SK-N-SH (cell line): ENCODE measurements at regions not wholly inside any gene's neighbourhood (a gene's known extent, or its start where the extent isn't known, plus 50 kb on each side); places are given as distances from the start of the nearest gene placed in this dataset.

Source experiments
- CTCF ChIA-PET: fragments of 300-600, 350-600 bp; formaldehyde crosslinking; extraction: SDS; loops from one replicate; lab custom pipeline; 2021; lab: Yijun Ruan, JAX
- POLR2A ChIA-PET: fragments of 350-600 bp; sonication (Branson Sonifier 250); formaldehyde crosslinking; extraction: SDS; loops from one replicate; lab custom pipeline; 2020; ENCODE audit warnings: antibody characterized with exemption, inconsistent platforms; lab: Yijun Ruan, JAX
- DNase-seq: peaks from one replicate; pipeline ENCODE4 v3.0.0; 2012
- H2AFZ ChIP-seq: fragments of 200-600 bp; sonication (generic); 2 replicates; pipeline ENCODE4 v1.8.1; 2016; ENCODE audit warnings: antibody characterized with exemption, mild to moderate bottlenecking, low read depth
- H3F3A ChIP-seq: fragments of 200-600 bp; sonication (generic); replicated peaks from 2 replicates; pipeline ENCODE3; 2016; ENCODE audit warnings: antibody characterized with exemption, mild to moderate bottlenecking; ENCODE audit not compliant: insufficient read depth
- H3K27ac ChIP-seq, 2 experiments: fragments of 200-500 bp in 1 of 2; fragments of 200-600 bp in 1 of 2; sonication (Bioruptor generic) in 1 of 2; sonication (generic), shearing (Covaris generic) in 1 of 2; 2 replicates each; pipeline versions ENCODE4 v1.5.1 to v1.6.1; 2014 to 2016; ENCODE audit warnings: low read depth in 2 of 2, inconsistent platforms in 1 of 2, low read length in 1 of 2, mild to moderate bottlenecking in 1 of 2, mixed read lengths in 1 of 2
- H3K27me3 ChIP-seq: fragments of 200-600 bp; sonication (generic), shearing (Covaris generic); 2 replicates; pipeline ENCODE4 v1.6.1; 2016; ENCODE audit warnings: mixed run types; ENCODE audit not compliant: insufficient read depth
- H3K36me3 ChIP-seq, 2 experiments: fragments of 200-500 bp in 1 of 2; fragments of 200-600 bp in 1 of 2; sonication (Bioruptor generic) in 1 of 2; sonication (generic) in 1 of 2; replicated peaks in 1 of 2; 2 replicates each; pipeline versions ENCODE3 to v1.5.1; 2014 to 2016; ENCODE audit warnings: low read length in 1 of 2, mild to moderate bottlenecking in 1 of 2; ENCODE audit not compliant: insufficient read depth in 2 of 2, control insufficient read depth in 1 of 2
- H3K4me1 ChIP-seq, 2 experiments: fragments of 200-500 bp in 1 of 2; fragments of 200-600 bp in 1 of 2; sonication (Bioruptor generic) in 1 of 2; sonication (generic), shearing (Covaris generic) in 1 of 2; 2 replicates each; pipeline versions ENCODE4 v1.5.1 to v1.6.1; 2014 to 2016; ENCODE audit warnings: low read depth in 1 of 2, low read length in 1 of 2, mixed run types in 1 of 2; ENCODE audit not compliant: insufficient read depth in 2 of 2, control insufficient read depth in 1 of 2
- H3K4me2 ChIP-seq: fragments of 200-600 bp; sonication (generic), shearing (Covaris generic); 2 replicates; pipeline ENCODE4 v1.6.1; 2017; ENCODE audit warnings: mixed run types
- H3K4me3 ChIP-seq, 2 experiments: fragments of 200-500 bp in 1 of 2; fragments of 200-600 bp in 1 of 2; sonication (Bioruptor generic) in 1 of 2; sonication (generic), shearing (Covaris generic) in 1 of 2; 2 replicates each; pipeline versions ENCODE4 v1.5.1 to v1.8.1; 2014 to 2016; ENCODE audit warnings: low read depth in 2 of 2, inconsistent platforms in 1 of 2, low read length in 1 of 2, mild to moderate bottlenecking in 1 of 2, mixed read lengths in 1 of 2, moderate library complexity in 1 of 2
- H3K79me2 ChIP-seq: fragments of 200-600 bp; sonication (generic); 2 replicates; pipeline ENCODE4 v1.8.1; 2017; ENCODE audit warnings: mild to moderate bottlenecking; ENCODE audit not compliant: insufficient read depth
- H3K9ac ChIP-seq: fragments of 200-600 bp; sonication (generic); 2 replicates; pipeline ENCODE4 v1.6.1; 2017; ENCODE audit warnings: mixed run types
- H3K9me2 ChIP-seq: fragments of 200-600 bp; sonication (generic); 2 replicates; pipeline ENCODE4 v1.6.1; 2017; ENCODE audit warnings: mixed run types
- H3K9me3 ChIP-seq: fragments of 200-600 bp; sonication (generic); 2 replicates; pipeline ENCODE4 v1.6.1; 2017; ENCODE audit warnings: mixed run types, mild to moderate bottlenecking, moderate library complexity
- H4K20me1 ChIP-seq: fragments of 200-600 bp; sonication (generic); 2 replicates; pipeline ENCODE4 v1.6.1; 2017; ENCODE audit warnings: mild to moderate bottlenecking, mixed run types; ENCODE audit not compliant: insufficient read depth
- CHD2 ChIP-seq: fragments of 150-350 bp; IDR thresholded peaks from 2 replicates; pipeline ENCODE4 v1.6.1; 2018; ENCODE audit warnings: low read length; ENCODE audit not compliant: partially characterized antibody
- ELF1 ChIP-seq: IDR thresholded peaks from 2 replicates; pipeline ENCODE4 v1.4.0; 2012
- EZH2phosphoT487 ChIP-seq: fragments of 200-600 bp; sonication (generic); IDR thresholded peaks from 2 replicates; pipeline ENCODE4 v1.6.1; 2017; ENCODE audit warnings: low read depth, mixed run types, mild to moderate bottlenecking, antibody characterized with exemption, moderate library complexity, borderline replicate concordance
- FOXM1 ChIP-seq: IDR thresholded peaks from 2 replicates; pipeline ENCODE4 v1.4.0; 2012; ENCODE audit warnings: low read depth, mild to moderate bottlenecking
- GABPA ChIP-seq: IDR thresholded peaks from 2 replicates; pipeline ENCODE4 v1.4.0; 2012; ENCODE audit warnings: low read depth, mild to moderate bottlenecking
- MXI1 ChIP-seq: IDR thresholded peaks from 2 replicates; pipeline ENCODE4 v1.6.1; 2012; ENCODE audit warnings: mild to moderate bottlenecking, low read depth, low read length, improper control_type of control experiment
- NFIC ChIP-seq: IDR thresholded peaks from 2 replicates; pipeline ENCODE4 v1.4.0; 2012; ENCODE audit warnings: borderline replicate concordance
- NRF1 ChIP-seq: IDR thresholded peaks from 2 replicates; pipeline ENCODE4 v1.6.1; 2012; ENCODE audit warnings: low read depth, mild to moderate bottlenecking, low read length
- POLR2AphosphoS5 ChIP-seq: IDR thresholded peaks from 2 replicates; pipeline ENCODE4 v1.6.1; 2012; ENCODE audit warnings: low read depth, low read length
- RAD21 ChIP-seq: IDR thresholded peaks from 2 replicates; pipeline ENCODE4 v1.6.1; 2012; ENCODE audit warnings: mild to moderate bottlenecking, low read length
- RXRA ChIP-seq: IDR thresholded peaks from 2 replicates; pipeline ENCODE4 v1.4.0; 2012; ENCODE audit warnings: low read depth, mild to moderate bottlenecking, borderline replicate concordance
- SIN3A ChIP-seq: IDR thresholded peaks from 2 replicates; pipeline ENCODE4 v1.6.1; 2012; ENCODE audit warnings: low read depth, mild to moderate bottlenecking, low read length, moderate library complexity, borderline replicate concordance
- SMC3 ChIP-seq: IDR thresholded peaks from 2 replicates; pipeline ENCODE4 v1.6.1; 2012; ENCODE audit warnings: low read depth, low read length, improper control_type of control experiment
- TAF1 ChIP-seq: IDR thresholded peaks from 2 replicates; pipeline ENCODE4 v1.6.1; 2012; ENCODE audit warnings: low read depth, mild to moderate bottlenecking, low read length, moderate library complexity, borderline replicate concordance
- TCF12 ChIP-seq: IDR thresholded peaks from 2 replicates; pipeline ENCODE4 v1.4.0; 2012
- TEAD4 ChIP-seq: IDR thresholded peaks from 2 replicates; pipeline ENCODE4 v1.4.0; 2012; ENCODE audit warnings: mild to moderate bottlenecking, borderline replicate concordance; ENCODE audit not compliant: insufficient read depth
- YY1 ChIP-seq: IDR thresholded peaks from 2 replicates; pipeline ENCODE4 v1.4.0; 2012; ENCODE audit warnings: low read depth, mild to moderate bottlenecking
- WGBS: methylation state at CpG from one replicate; pipeline ENCODE4 v1.1.6; 2017; ENCODE audit warnings: low lambda C conversion rate; 5-methylcytosine and 5-hydroxymethylcytosine counted together
- TF ChIP-seq, protein P1 (sequence below): fragments of 150-350 bp; IDR thresholded peaks from 2 replicates; pipeline ENCODE4 v1.6.1; 2017; ENCODE audit warnings: antibody characterized with exemption, low read length, low read depth, borderline replicate concordance
- TF ChIP-seq, protein P2 (sequence below): IDR thresholded peaks from 2 replicates; pipeline ENCODE4; 2012
- TF ChIP-seq, protein P3 (sequence below): IDR thresholded peaks from 2 replicates; pipeline ENCODE4 v1.4.0; 2012; ENCODE audit warnings: low read depth, borderline replicate concordance
- TF ChIP-seq, protein P4 (sequence below): IDR thresholded peaks from 2 replicates; pipeline ENCODE4 v1.6.1; 2012; ENCODE audit warnings: mild to moderate bottlenecking, low read depth, low read length, moderate library complexity

DNA sequence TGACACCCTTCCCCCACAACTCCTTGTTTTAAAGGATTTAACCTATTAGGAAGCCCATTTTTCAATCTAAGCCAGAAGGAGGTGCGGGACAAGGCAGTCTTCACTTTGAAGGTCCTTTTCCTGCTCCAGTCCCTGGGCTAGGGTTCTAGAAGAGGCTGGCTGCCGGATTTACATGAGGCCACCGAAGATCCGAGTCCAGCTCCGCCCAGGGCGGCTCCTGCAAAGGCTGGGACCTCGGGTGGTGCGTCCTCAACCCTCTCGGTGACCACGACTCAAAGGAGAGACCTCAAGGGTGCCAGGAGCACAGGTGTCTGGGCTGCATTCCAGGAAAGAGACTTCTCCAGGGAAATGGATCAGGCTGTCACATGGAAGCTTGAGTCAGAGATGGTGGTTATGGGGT is 471.6 kb downstream of the PCDH19 start:
- no peak overlapping the region for H3K27ac ChIP-seq
- DNase-seq: no peak
- H3K4me2 ChIP-seq: no peak overlapping the region
- no peaks in the 10 kb centered on the region for H4K20me1 ChIP-seq
- no peak overlapping the region for H3K9ac ChIP-seq
- H3K27me3 ChIP-seq: peaks cover 15% of the 10 kb centered on the region; the same call in 1 of the 2 replicates
- CTCF ChIA-PET: no interaction called here
- no peaks in the 10 kb centered on the region for H3F3A ChIP-seq
- no peaks in the 10 kb centered on the region for H3K9me3 ChIP-seq
- H3K4me1 ChIP-seq: no peaks in the 10 kb centered on the region
- TF ChIP-seq TAF1 (no peak), RAD21 (no peak)
- H3K4me3 ChIP-seq: no peak overlapping the region
- no peaks in the 10 kb centered on the region for H3K9me2 ChIP-seq
- WGBS: 0% methylated on average over 10 of the region's 10 CpGs
- no peaks in the 10 kb centered on the region for H3K36me3 ChIP-seq
- POLR2A ChIA-PET: no interaction called here
- H3K79me2 ChIP-seq: no peaks in the 10 kb centered on the region
- H2AFZ ChIP-seq: no peak overlapping the region

DNA sequence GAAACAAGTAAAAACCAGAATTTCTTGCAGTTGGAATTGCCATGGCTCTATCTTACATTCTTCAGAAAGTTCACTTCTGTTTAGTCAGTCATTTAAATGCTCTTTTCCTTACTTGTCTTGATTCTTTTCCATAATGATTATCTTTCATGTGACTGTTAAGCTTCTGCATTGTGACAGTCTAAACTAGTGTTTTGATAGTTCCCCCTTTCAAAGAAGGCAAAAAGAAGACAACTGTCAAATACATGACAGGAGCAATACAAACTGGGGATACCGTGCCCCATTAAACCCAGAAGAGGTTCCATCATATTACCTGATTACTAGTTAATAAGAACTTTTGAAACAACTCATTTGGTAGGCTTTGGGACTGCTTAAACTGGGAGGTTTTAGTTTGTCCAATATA is 476.2 kb downstream of the PCDH19 start:
- H2AFZ ChIP-seq: no peak overlapping the region
- DNase-seq: no peak
- ChIA-PET POLR2A (no interaction called here), CTCF (no interaction called here)
- no peak overlapping the region for H3K27ac ChIP-seq
- H3K4me2 ChIP-seq: no peak overlapping the region
- H4K20me1 ChIP-seq: no peaks in the 10 kb centered on the region
- WGBS: 0% methylated on average over 1 of the region's 1 CpG
- H3K79me2 ChIP-seq: no peaks in the 10 kb centered on the region
- H3K9me2 ChIP-seq: no peaks in the 10 kb centered on the region
- H3K9ac ChIP-seq: no peak overlapping the region
- H3K4me1 ChIP-seq: no peaks in the 10 kb centered on the region
- H3F3A ChIP-seq: no peaks in the 10 kb centered on the region
- TF ChIP-seq MXI1: no peak
- TF ChIP-seq RXRA: no peak
- no peak for TF ChIP-seq YY1
- TF ChIP-seq, protein P1, sequence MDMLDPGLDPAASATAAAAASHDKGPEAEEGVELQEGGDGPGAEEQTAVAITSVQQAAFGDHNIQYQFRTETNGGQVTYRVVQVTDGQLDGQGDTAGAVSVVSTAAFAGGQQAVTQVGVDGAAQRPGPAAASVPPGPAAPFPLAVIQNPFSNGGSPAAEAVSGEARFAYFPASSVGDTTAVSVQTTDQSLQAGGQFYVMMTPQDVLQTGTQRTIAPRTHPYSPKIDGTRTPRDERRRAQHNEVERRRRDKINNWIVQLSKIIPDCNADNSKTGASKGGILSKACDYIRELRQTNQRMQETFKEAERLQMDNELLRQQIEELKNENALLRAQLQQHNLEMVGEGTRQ: no peak
- no peak for TF ChIP-seq TEAD4
- no peak for TF ChIP-seq NFIC
- TF ChIP-seq GABPA: no peak
- no peak for TF ChIP-seq EZH2phosphoT487
- TF ChIP-seq TCF12: no peak
- TF ChIP-seq FOXM1: no peak
- TF ChIP-seq, protein P2, sequence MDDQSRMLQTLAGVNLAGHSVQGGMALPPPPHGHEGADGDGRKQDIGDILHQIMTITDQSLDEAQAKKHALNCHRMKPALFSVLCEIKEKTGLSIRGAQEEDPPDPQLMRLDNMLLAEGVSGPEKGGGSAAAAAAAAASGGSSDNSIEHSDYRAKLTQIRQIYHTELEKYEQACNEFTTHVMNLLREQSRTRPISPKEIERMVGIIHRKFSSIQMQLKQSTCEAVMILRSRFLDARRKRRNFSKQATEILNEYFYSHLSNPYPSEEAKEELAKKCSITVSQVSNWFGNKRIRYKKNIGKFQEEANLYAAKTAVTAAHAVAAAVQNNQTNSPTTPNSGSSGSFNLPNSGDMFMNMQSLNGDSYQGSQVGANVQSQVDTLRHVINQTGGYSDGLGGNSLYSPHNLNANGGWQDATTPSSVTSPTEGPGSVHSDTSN: no peak
- TF ChIP-seq SMC3: no peak
- TF ChIP-seq POLR2AphosphoS5: no peak
- TF ChIP-seq ELF1: no peak
- TF ChIP-seq SIN3A: no peak
- no peak for TF ChIP-seq NRF1
- TF ChIP-seq, protein P3, sequence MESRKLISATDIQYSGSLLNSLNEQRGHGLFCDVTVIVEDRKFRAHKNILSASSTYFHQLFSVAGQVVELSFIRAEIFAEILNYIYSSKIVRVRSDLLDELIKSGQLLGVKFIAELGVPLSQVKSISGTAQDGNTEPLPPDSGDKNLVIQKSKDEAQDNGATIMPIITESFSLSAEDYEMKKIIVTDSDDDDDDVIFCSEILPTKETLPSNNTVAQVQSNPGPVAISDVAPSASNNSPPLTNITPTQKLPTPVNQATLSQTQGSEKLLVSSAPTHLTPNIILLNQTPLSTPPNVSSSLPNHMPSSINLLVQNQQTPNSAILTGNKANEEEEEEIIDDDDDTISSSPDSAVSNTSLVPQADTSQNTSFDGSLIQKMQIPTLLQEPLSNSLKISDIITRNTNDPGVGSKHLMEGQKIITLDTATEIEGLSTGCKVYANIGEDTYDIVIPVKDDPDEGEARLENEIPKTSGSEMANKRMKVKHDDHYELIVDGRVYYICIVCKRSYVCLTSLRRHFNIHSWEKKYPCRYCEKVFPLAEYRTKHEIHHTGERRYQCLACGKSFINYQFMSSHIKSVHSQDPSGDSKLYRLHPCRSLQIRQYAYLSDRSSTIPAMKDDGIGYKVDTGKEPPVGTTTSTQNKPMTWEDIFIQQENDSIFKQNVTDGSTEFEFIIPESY: no peak
- TF ChIP-seq, protein P4, sequence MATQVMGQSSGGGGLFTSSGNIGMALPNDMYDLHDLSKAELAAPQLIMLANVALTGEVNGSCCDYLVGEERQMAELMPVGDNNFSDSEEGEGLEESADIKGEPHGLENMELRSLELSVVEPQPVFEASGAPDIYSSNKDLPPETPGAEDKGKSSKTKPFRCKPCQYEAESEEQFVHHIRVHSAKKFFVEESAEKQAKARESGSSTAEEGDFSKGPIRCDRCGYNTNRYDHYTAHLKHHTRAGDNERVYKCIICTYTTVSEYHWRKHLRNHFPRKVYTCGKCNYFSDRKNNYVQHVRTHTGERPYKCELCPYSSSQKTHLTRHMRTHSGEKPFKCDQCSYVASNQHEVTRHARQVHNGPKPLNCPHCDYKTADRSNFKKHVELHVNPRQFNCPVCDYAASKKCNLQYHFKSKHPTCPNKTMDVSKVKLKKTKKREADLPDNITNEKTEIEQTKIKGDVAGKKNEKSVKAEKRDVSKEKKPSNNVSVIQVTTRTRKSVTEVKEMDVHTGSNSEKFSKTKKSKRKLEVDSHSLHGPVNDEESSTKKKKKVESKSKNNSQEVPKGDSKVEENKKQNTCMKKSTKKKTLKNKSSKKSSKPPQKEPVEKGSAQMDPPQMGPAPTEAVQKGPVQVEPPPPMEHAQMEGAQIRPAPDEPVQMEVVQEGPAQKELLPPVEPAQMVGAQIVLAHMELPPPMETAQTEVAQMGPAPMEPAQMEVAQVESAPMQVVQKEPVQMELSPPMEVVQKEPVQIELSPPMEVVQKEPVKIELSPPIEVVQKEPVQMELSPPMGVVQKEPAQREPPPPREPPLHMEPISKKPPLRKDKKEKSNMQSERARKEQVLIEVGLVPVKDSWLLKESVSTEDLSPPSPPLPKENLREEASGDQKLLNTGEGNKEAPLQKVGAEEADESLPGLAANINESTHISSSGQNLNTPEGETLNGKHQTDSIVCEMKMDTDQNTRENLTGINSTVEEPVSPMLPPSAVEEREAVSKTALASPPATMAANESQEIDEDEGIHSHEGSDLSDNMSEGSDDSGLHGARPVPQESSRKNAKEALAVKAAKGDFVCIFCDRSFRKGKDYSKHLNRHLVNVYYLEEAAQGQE: no peak
- TF ChIP-seq CHD2: no peak
- H3K9me3 ChIP-seq: no peaks in the 10 kb centered on the region
- no peaks in the 10 kb centered on the region for H3K36me3 ChIP-seq
- peaks cover 4% of the 10 kb centered on the region; the same call in 1 of the 2 replicates for H3K27me3 ChIP-seq
- H3K4me3 ChIP-seq: no peak overlapping the region
